WTC11 (cell line): ENCODE measurements at regions not wholly inside any gene's neighbourhood (a gene's known extent, or its start where the extent isn't known, plus 50 kb on each side); places are given as distances from the start of the nearest gene placed in this dataset.

Experiments
- ATAC-seq: fragments of 200-7000 bp; cut with Tn5 transposase; 2 replicates; pipeline ENCODE4 v1.10.0; 2021; ENCODE audit warnings: mild to moderate bottlenecking, moderate library complexity
- CTCF ChIA-PET: fragments of 300-600 bp; sonication (Branson Sonifier 250); formaldehyde crosslinking; loops from one replicate; lab custom pipeline; 2021; ENCODE audit warnings: antibody characterized with exemption; lab: Charles Lee
- POLR2A ChIA-PET: fragments of 350-600 bp; sonication (Branson Sonifier 250); formaldehyde crosslinking; loops from one replicate; lab custom pipeline; 2021; ENCODE audit warnings: antibody characterized with exemption; lab: Charles Lee
- DNase-seq: peaks from one replicate; pipeline ENCODE4 v3.0.0; 2021; ENCODE audit warnings: low spot score
- H3K27ac Mint-ChIP-seq: 2 replicates; pipeline ENCODE4 v1.8.0; 2021; ENCODE audit warnings: mixed read lengths
- H3K27me3 Mint-ChIP-seq: 2 replicates; pipeline ENCODE4 v1.8.0; 2021; ENCODE audit warnings: low read depth, mild to moderate bottlenecking, moderate library complexity, mixed read lengths
- H3K36me3 Mint-ChIP-seq: 2 replicates; pipeline ENCODE4 v1.8.0; 2021; ENCODE audit warnings: mixed read lengths
- H3K4me1 Mint-ChIP-seq: 2 replicates; pipeline ENCODE4 v1.8.0; 2022; ENCODE audit warnings: mixed read lengths
- H3K4me3 Mint-ChIP-seq: 2 replicates; pipeline ENCODE4 v1.8.0; 2021; ENCODE audit warnings: mild to moderate bottlenecking, moderate library complexity, mixed read lengths
- H3K9me3 Mint-ChIP-seq: 2 replicates; pipeline ENCODE4 v1.8.0; 2021; ENCODE audit warnings: mixed read lengths
- AR ChIP-seq: fragments of 250-450 bp; sonication (Bioruptor Pico); IDR thresholded peaks from 2 replicates; pipeline ENCODE4 v1.9.0; 2021; ENCODE audit warnings: mild to moderate bottlenecking
- CREB1 ChIP-seq: sonication (generic); formaldehyde crosslinking; IDR thresholded peaks from 2 replicates; pipeline ENCODE4 v1.8.0; 2023; ENCODE audit warnings: mild to moderate bottlenecking, missing genetic modification reagents
- CREM ChIP-seq: sonication (generic); formaldehyde crosslinking; IDR thresholded peaks from 2 replicates; pipeline ENCODE4 v1.8.1; 2022; ENCODE audit warnings: mild to moderate bottlenecking, missing genetic modification reagents, moderate library complexity
- ETV6 ChIP-seq: sonication (generic); formaldehyde crosslinking; IDR thresholded peaks from 2 replicates; pipeline ENCODE4 v1.8.1; 2022; ENCODE audit warnings: mild to moderate bottlenecking, missing genetic modification reagents
- FOXP4 ChIP-seq: sonication (generic); formaldehyde crosslinking; IDR thresholded peaks from 2 replicates; pipeline ENCODE4 v1.8.0; 2022; ENCODE audit warnings: mild to moderate bottlenecking, missing genetic modification reagents
- IRF1 ChIP-seq: sonication (generic); formaldehyde crosslinking; IDR thresholded peaks from 2 replicates; pipeline ENCODE4 v1.8.0; 2023; ENCODE audit warnings: missing genetic modification reagents
- MAX ChIP-seq: sonication (generic); formaldehyde crosslinking; IDR thresholded peaks from 2 replicates; pipeline ENCODE4 v1.8.0; 2022; ENCODE audit warnings: mild to moderate bottlenecking, missing genetic modification reagents
- MLX ChIP-seq: sonication (generic); formaldehyde crosslinking; IDR thresholded peaks from 2 replicates; pipeline ENCODE4 v1.8.1; 2023; ENCODE audit warnings: mild to moderate bottlenecking, missing genetic modification reagents, moderate library complexity
- MYBL2 ChIP-seq: sonication (generic); formaldehyde crosslinking; IDR thresholded peaks from 2 replicates; pipeline ENCODE4 v1.8.1; 2023; ENCODE audit warnings: mild to moderate bottlenecking, moderate library complexity, missing genetic modification reagents
- NFE2L1 ChIP-seq: sonication (generic); formaldehyde crosslinking; IDR thresholded peaks from 2 replicates; pipeline ENCODE4 v1.8.1; 2023; ENCODE audit warnings: missing genetic modification reagents
- NFYB ChIP-seq: sonication (generic); formaldehyde crosslinking; conservative IDR thresholded peaks from 2 replicates; pipeline ENCODE4 v1.8.0; 2022; ENCODE audit warnings: low read depth, missing genetic modification reagents
- NR1H2 ChIP-seq: sonication (generic); formaldehyde crosslinking; IDR thresholded peaks from 2 replicates; pipeline ENCODE4 v1.9.0; 2021; ENCODE audit warnings: mild to moderate bottlenecking, moderate library complexity, missing genetic modification reagents
- NR2C2 ChIP-seq: sonication (generic); formaldehyde crosslinking; IDR thresholded peaks from 2 replicates; pipeline ENCODE4 v1.8.0; 2022; ENCODE audit warnings: mild to moderate bottlenecking, missing genetic modification reagents
- PRDM15 ChIP-seq: sonication (generic); formaldehyde crosslinking; IDR thresholded peaks from 2 replicates; pipeline ENCODE4 v1.8.0; 2022; ENCODE audit warnings: missing genetic modification reagents
- PRRX2 ChIP-seq: fragments of 250-450 bp; sonication (Bioruptor Pico); IDR thresholded peaks from 2 replicates; pipeline ENCODE4 v1.8.0; 2021; ENCODE audit warnings: mild to moderate bottlenecking
- RORB ChIP-seq: fragments of 250-450 bp; sonication (Bioruptor Pico); IDR thresholded peaks from 2 replicates; pipeline ENCODE4 v1.9.0; 2021; ENCODE audit warnings: mild to moderate bottlenecking
- TEAD4 ChIP-seq: sonication (generic); formaldehyde crosslinking; IDR thresholded peaks from 2 replicates; pipeline ENCODE4 v1.8.0; 2022; ENCODE audit warnings: mild to moderate bottlenecking, missing genetic modification reagents
- ZBTB21 ChIP-seq: sonication (generic); formaldehyde crosslinking; IDR thresholded peaks from 2 replicates; pipeline ENCODE4 v1.8.1; 2023; ENCODE audit warnings: mild to moderate bottlenecking, missing genetic modification reagents, borderline replicate concordance
- ZNF396 ChIP-seq: fragments of 250-450 bp; sonication (Bioruptor Pico); IDR thresholded peaks from 2 replicates; pipeline ENCODE4 v1.8.0; 2021; ENCODE audit warnings: mild to moderate bottlenecking, moderate library complexity, borderline replicate concordance
- ZNF416 ChIP-seq: fragments of 250-450 bp; sonication (Bioruptor Pico); IDR thresholded peaks from 2 replicates; pipeline ENCODE4 v1.9.0; 2021; ENCODE audit warnings: mild to moderate bottlenecking, inconsistent platforms
- ZNF423 ChIP-seq: fragments of 250-450 bp; sonication (Bioruptor Pico); IDR thresholded peaks from 2 replicates; pipeline ENCODE4 v2.1.2; 2022; ENCODE audit warnings: mild to moderate bottlenecking, moderate library complexity

GRCh38 chr20:57843941-57844625 lies 134.3 kb upstream of the PMEPA1 start:
- no peak for TF ChIP-seq MAX (CRISPR knock-in tag)
- TF ChIP-seq MLX (CRISPR knock-in tag), result no peak
- no peak for TF ChIP-seq ZBTB21 (CRISPR knock-in tag)
- TF ChIP-seq CREM (CRISPR knock-in tag), result no peak
- TF ChIP-seq ZNF423 (CRISPR knock-in tag), result no peak
- TF ChIP-seq, all 79 proteins: peak for 0
- CTCF ChIA-PET, result interaction anchor here (0.8 kb wide), 1 partner anchor 244 kb away, joined by 3 read pairs; no protein-coding TSS in a partner anchor
- no peak for DNase-seq
- H3K4me3 Mint-ChIP-seq, result no peak overlapping the region
- H3K36me3 Mint-ChIP-seq, result no peaks in the 10 kb centered on the region
- ATAC-seq, result no peak
- POLR2A ChIA-PET, result no interaction called here
- H3K9me3 Mint-ChIP-seq, result no peaks in the 10 kb centered on the region
- no peaks in the 10 kb centered on the region; the same call in 1 of the 2 replicates for H3K27me3 Mint-ChIP-seq
- H3K27ac Mint-ChIP-seq, result no peak overlapping the region
- no peaks in the 10 kb centered on the region for H3K4me1 Mint-ChIP-seq

GRCh38 chr20:57842720-57843119 lies 132.9 kb upstream of the PMEPA1 start:
- Mint-ChIP-seq H3K36me3 (no peaks in the 10 kb centered on the region), H3K9me3 (no peaks in the 10 kb centered on the region), H3K27ac (no peak overlapping the region), H3K4me1 (no peaks in the 10 kb centered on the region), H3K27me3 (no peaks in the 10 kb centered on the region; the same call in 1 of the 2 replicates), H3K4me3 (no peak overlapping the region)
- ATAC-seq (no peak), DNase-seq (no peak)
- ChIA-PET POLR2A (no interaction called here), CTCF (no interaction called here)
- TF ChIP-seq NFYB (CRISPR knock-in tag) (no peak), AR (CRISPR knock-in tag) (no peak), IRF1 (CRISPR knock-in tag) (no peak), CREM (CRISPR knock-in tag) (no peak), FOXP4 (no peak)

GRCh38 chr20:57841297-57841866 lies 131.6 kb upstream of the PMEPA1 start:
- Mint-ChIP-seq H3K4me1 (no peaks in the 10 kb centered on the region), H3K27me3 (no peaks in the 10 kb centered on the region; the same call in 1 of the 2 replicates), H3K9me3 (no peaks in the 10 kb centered on the region), H3K36me3 (no peaks in the 10 kb centered on the region), H3K27ac (no peak overlapping the region), H3K4me3 (no peak overlapping the region)
- ChIA-PET CTCF (interaction anchor here (1.3 kb wide), 1 partner anchor 338 kb away, joined by 4 read pairs; no protein-coding TSS in a partner anchor), POLR2A (no interaction called here)
- ATAC-seq, result no peak
- no peak for DNase-seq
- TF ChIP-seq CREB1 (CRISPR knock-in tag) (no peak), PRDM15 (CRISPR knock-in tag) (no peak), NR2C2 (no peak), ZNF396 (CRISPR knock-in tag) (no peak), ETV6 (CRISPR knock-in tag) (no peak), RORB (CRISPR knock-in tag) (no peak), ZNF416 (CRISPR knock-in tag) (no peak), MYBL2 (CRISPR knock-in tag) (no peak), NFYB (CRISPR knock-in tag) (no peak), PRRX2 (no peak), NR1H2 (no peak), NFE2L1 (CRISPR knock-in tag) (no peak), TEAD4 (CRISPR knock-in tag) (no peak)
